ENCODE measurements at regions not wholly inside any gene's neighbourhood (a gene's known extent, or its start where the extent isn't known, plus 50 kb on each side); places are given as distances from the start of the nearest gene placed in this dataset.

DNA sequence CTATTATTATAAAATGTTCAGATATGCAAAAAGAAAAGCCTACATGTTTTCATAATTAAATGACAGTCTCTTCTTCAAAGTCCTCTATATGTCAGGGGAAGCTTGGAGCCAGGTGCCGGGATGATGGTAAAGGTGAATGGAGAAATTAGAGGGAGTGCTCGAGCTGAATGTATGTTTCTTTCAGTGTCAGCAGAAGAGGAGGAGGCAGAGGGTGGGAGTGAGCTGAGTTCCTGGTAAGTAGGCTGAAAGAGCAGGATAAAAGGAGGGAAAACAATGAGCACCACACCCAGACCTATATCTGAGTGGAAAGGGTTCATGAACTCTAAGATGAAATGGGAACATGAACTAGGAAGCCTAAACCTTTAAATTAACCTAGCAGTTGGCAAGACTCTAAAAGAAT, 307.6 kb upstream of the NBEA start:
- no peaks in the 10 kb centered on the region for H3K9me3 Mint-ChIP-seq
- CTCF ChIA-PET = no interaction called here

DNA sequence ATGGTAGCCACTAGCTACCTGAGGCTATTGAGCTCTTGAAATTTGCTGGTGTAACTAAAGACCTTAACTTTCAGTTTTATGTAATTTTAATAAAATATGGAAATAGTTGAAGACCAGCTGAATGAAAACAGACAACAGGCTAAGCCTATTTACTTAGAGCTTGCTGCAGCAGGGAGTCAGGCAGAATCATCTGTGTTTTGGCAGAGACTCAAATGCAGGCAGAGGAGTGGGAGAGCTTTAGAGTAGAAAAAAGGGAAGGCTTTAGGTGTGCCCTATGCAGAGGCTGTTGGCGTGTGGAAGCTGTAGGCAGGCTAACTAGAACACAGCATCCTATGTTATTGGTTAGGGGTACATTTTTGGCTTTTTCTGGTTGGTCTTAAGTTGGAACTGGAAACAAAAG, 304.9 kb upstream of the NBEA start:
- peaks cover 1% of the 10 kb centered on the region for H3K27me3 Mint-ChIP-seq
- no peak overlapping the region for H3K27ac Mint-ChIP-seq
- intact Hi-C loops (cut with micrococcal nuclease) = no loop called here
- H3K4me1 Mint-ChIP-seq (ENCODE audit: low read depth) = no peaks in the 10 kb centered on the region
- POLR2A ChIA-PET = no interaction called here
- no peak overlapping the region for H3K4me3 Mint-ChIP-seq
- DNase-seq = no peak
- CTCF ChIA-PET = no interaction called here
- no peaks in the 10 kb centered on the region for H3K9me3 Mint-ChIP-seq
- H3K36me3 Mint-ChIP-seq = no peaks in the 10 kb centered on the region

More for the DNA sequence above, 307.6 kb upstream of the NBEA start:
- Mint-ChIP-seq H3K27me3 (peaks cover 1% of the 10 kb centered on the region), H3K36me3 (no peaks in the 10 kb centered on the region), H3K4me3 (no peak overlapping the region), H3K4me1 (ENCODE audit: low read depth) (no peaks in the 10 kb centered on the region), H3K27ac (no peak overlapping the region)
- DNase-seq = no peak
- POLR2A ChIA-PET = no interaction called here
- intact Hi-C loops (cut with micrococcal nuclease) = no loop called here

DNA sequence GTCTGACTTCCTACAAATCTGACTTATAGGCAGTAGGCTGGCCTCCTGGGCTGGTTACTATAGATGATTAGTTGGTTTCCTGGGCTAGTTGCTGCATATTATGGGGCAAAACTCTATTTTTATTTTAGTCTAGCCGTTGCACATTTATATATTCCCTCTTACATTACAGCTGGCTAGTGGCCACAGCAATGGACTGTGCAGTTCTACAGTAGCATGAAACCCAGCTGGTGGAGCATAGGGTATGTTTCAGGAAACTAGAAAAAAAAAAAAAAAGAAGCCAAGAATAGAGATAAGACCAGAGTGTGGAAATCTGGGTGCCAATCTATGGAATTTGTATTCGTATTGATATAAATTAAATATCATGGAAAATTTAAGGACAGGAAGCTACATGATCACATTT, 304.4 kb upstream of the NBEA start:
- no peaks in the 10 kb centered on the region for H3K9me3 Mint-ChIP-seq
- H3K36me3 Mint-ChIP-seq = no peaks in the 10 kb centered on the region
- H3K27ac Mint-ChIP-seq = no peak overlapping the region
- no peaks in the 10 kb centered on the region for H3K4me1 Mint-ChIP-seq (ENCODE audit: low read depth)
- POLR2A ChIA-PET = no interaction called here
- peaks cover 1% of the 10 kb centered on the region for H3K27me3 Mint-ChIP-seq
- intact Hi-C loops (cut with micrococcal nuclease) = no loop called here
- CTCF ChIA-PET = no interaction called here
- H3K4me3 Mint-ChIP-seq = no peak overlapping the region
- no peak for DNase-seq

DNA sequence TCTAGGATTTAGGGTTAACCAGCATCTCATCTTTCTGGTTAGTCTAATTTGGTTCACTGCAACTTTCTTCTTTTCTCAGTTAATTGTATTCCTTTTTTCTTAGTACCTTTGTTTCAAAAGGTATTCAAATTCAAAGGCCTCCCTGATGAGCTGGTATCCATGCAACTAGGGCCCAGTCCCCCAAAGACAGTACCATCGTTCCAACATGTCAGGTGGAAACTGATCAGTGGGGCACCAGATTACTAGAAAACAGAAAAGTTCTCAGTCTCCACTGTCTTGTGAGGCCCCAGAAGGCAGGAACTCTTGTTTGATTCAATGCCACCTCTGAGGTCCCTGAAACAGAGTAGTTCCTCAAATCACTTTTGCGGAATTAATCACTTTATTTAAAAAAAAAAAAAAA, 303.2 kb upstream of the NBEA start:
- CTCF ChIA-PET = no interaction called here
- no peak overlapping the region for H3K27ac Mint-ChIP-seq
- no peak for DNase-seq
- H3K4me1 Mint-ChIP-seq (ENCODE audit: low read depth) = no peaks in the 10 kb centered on the region
- POLR2A ChIA-PET = no interaction called here
- no peaks in the 10 kb centered on the region for H3K9me3 Mint-ChIP-seq
- intact Hi-C loops (cut with micrococcal nuclease) = no loop called here
- H3K36me3 Mint-ChIP-seq = no peaks in the 10 kb centered on the region
- peaks cover 1% of the 10 kb centered on the region for H3K27me3 Mint-ChIP-seq
- H3K4me3 Mint-ChIP-seq = no peak overlapping the region

DNA sequence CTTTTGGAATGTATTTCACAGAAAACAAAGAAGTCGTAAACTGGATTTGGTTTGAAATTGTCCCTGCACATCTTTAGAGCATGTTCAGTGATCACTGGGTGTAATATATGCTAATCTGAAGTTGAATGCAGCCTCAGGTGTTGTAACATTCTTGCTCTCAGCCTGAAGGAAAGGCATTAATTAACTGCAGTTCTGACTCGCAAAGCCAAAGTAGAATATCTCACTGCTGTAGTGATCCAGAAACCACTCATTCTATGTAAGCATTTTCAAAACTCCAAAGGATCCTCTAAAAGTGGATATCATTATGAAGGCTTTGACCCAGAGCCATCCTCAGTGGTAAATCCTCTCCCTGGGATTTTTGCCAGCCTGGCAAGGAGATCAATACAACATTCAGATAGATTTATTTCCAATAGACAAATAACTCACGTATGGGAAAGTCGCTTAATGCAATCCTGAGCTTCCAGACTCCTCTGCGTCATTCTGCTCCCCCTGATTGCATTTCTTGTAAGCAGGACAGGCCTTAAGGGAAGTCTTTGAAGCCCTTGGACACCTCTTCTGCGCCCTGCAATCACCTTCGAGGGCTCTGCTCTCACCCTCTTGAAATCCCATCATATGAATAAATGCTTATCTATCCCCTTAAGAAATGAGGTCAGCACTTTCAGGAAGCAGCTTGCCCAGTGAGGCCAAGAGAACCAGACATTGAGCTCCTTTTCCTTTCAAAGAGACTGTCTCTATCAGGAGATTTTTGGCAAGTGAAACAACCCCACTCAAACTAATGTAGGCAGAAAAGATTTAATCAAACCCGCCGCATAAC, 301.7 kb upstream of the NBEA start:
- ChIA-PET CTCF (no interaction called here), POLR2A (no interaction called here)
- DNase-seq = no peak
- intact Hi-C loops (cut with micrococcal nuclease) = no loop called here
- Mint-ChIP-seq H3K4me1 (ENCODE audit: low read depth) (no peaks in the 10 kb centered on the region), H3K27ac (no peak overlapping the region), H3K27me3 (no peaks in the 10 kb centered on the region), H3K4me3 (no peak overlapping the region), H3K36me3 (no peaks in the 10 kb centered on the region), H3K9me3 (no peaks in the 10 kb centered on the region)

DNA sequence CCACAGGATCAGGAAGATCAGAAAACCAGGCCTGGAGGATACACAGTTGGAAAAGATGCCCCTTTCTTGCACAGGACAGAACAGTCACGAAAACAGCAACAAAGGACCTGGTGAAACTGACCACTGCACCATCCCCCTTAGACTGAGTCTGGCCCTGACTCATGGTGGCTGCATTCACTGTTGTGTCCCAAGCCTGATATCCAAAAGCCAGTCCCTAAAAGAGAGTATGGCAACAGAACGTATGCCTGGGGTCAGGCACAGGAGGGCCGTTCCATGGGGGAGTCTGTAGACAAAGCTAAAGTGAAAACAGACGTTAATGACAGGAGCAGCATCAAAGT, 301.1 kb upstream of the NBEA start:
- ChIA-PET CTCF (no interaction called here), POLR2A (no interaction called here)
- no peaks in the 10 kb centered on the region for H3K9me3 Mint-ChIP-seq
- intact Hi-C loops (cut with micrococcal nuclease) = no loop called here
- no peak overlapping the region for H3K4me3 Mint-ChIP-seq
- H3K36me3 Mint-ChIP-seq = no peaks in the 10 kb centered on the region
- H3K27ac Mint-ChIP-seq = no peak overlapping the region
- H3K27me3 Mint-ChIP-seq = no peaks in the 10 kb centered on the region
- no peak for DNase-seq
- no peaks in the 10 kb centered on the region for H3K4me1 Mint-ChIP-seq (ENCODE audit: low read depth)

DNA sequence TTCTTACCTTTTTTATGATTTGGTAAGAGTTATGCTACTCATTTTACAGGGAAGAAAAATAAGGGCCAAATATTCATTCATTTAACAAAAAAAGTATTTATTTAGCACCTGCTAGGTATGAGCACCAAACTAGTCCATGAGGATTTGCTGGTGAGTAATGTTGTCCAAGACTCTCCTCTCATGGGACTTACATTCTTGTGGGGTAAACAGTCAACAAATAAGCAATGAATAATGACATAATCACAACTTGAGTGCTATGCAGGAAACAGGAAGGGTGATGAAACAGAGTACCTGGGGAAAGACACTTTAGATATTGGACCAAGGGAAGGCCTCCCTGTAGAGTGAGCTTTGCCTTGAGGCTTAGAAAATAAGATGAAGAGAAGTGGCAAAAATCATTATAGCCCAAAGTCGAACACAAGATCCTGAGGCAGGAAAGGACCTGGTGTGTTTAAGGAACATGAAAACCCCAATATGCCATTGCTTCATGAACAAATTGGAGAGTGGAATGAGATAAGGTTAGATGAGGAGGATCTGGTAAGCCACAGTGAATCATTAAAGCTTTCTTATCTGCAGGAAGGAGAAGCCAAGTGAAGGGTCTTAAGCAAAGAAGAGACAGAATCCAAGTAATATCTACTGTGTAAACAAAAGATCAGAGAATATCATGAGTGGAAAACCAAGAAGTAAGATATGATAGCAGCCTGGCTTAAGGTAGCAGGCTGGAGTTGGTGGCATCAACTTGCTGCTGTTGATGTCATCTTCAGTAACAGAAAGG, 294.5 kb upstream of the NBEA start:
- no peak for DNase-seq
- Mint-ChIP-seq H3K27me3 (no peaks in the 10 kb centered on the region), H3K36me3 (no peaks in the 10 kb centered on the region), H3K27ac (no peak overlapping the region), H3K4me1 (ENCODE audit: low read depth) (no peaks in the 10 kb centered on the region), H3K4me3 (no peak overlapping the region), H3K9me3 (no peaks in the 10 kb centered on the region)
- ChIA-PET CTCF (no interaction called here), POLR2A (no interaction called here)
- intact Hi-C loops (cut with micrococcal nuclease) = no loop called here

DNA sequence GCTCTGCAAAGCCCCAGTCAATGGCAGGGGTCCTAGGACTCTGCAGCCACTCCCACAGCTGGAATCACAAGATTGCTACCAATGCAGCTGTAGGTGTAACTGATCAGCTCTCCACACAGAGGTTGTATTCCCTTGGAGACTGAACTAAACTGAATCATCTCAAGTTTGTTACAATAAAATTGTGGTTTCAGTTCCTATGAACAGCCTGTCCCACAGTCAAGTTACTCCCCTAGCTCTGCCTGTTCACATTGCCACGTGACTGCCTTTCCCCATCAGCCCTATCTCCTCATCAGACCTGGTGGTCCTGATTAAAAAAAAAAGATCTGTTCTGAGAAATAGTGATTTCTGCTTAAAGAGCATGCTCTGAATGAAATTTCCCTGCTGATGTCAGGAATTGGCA, 287.9 kb upstream of the NBEA start:
- H3K36me3 Mint-ChIP-seq = no peaks in the 10 kb centered on the region
- H3K27ac Mint-ChIP-seq = no peak overlapping the region
- no peak for DNase-seq
- H3K4me3 Mint-ChIP-seq = no peak overlapping the region
- intact Hi-C loops (cut with micrococcal nuclease) = no loop called here
- H3K4me1 Mint-ChIP-seq (ENCODE audit: low read depth) = no peaks in the 10 kb centered on the region
- CTCF ChIA-PET = no interaction called here
- POLR2A ChIA-PET = no interaction called here
- H3K9me3 Mint-ChIP-seq = peaks cover 2% of the 10 kb centered on the region
- H3K27me3 Mint-ChIP-seq = no peaks in the 10 kb centered on the region

DNA sequence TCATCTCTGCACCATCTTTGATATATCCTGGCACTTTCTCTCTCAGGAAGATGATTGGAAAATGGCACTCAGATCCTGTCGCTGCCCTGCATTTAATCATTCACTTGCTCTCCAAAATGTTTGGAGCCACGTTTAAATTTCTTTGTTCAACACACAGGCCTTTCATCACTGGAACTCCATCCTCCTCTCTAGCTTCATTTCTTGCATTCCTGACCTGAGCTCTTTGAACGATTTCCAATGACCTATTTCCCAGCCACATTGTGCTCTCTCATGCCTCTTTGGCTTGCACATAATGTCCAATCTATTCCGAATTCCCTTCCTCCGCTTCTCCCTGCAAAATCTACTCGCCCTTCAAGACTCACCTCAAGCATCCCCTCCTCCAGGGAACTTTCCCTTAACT, 287.4 kb upstream of the NBEA start:
- Mint-ChIP-seq H3K27me3 (no peaks in the 10 kb centered on the region), H3K36me3 (no peaks in the 10 kb centered on the region), H3K4me1 (ENCODE audit: low read depth) (no peaks in the 10 kb centered on the region), H3K4me3 (no peak overlapping the region), H3K27ac (no peak overlapping the region), H3K9me3 (peaks cover 2% of the 10 kb centered on the region)
- DNase-seq = no peak
- intact Hi-C loops (cut with micrococcal nuclease) = no loop called here
- ChIA-PET CTCF (no interaction called here), POLR2A (no interaction called here)

DNA sequence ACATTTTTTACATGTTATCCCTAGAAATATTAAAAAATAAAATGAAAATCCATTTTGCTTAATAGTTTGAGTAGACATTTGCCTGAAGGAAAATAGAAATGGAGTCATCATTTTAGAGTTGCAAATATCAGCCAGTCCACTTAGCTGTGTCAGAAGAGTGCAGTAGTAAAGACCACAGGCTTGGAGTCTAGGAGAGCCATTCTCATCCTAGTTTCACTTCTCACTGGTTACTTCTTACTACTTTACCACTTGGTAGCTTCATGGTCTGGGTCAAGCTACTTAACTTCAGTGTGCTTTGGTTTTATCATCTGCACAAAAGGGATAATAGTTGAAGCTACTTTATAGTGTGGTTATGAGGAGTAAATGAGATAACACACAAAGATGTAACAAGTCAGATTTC, 286.5 kb upstream of the NBEA start:
- intact Hi-C loops (cut with micrococcal nuclease) = no loop called here
- Mint-ChIP-seq H3K36me3 (no peaks in the 10 kb centered on the region), H3K27me3 (no peaks in the 10 kb centered on the region), H3K4me1 (ENCODE audit: low read depth) (no peaks in the 10 kb centered on the region), H3K27ac (no peak overlapping the region), H3K4me3 (no peak overlapping the region), H3K9me3 (peaks cover 2% of the 10 kb centered on the region)
- DNase-seq = no peak
- ChIA-PET POLR2A (no interaction called here), CTCF (no interaction called here)

DNA sequence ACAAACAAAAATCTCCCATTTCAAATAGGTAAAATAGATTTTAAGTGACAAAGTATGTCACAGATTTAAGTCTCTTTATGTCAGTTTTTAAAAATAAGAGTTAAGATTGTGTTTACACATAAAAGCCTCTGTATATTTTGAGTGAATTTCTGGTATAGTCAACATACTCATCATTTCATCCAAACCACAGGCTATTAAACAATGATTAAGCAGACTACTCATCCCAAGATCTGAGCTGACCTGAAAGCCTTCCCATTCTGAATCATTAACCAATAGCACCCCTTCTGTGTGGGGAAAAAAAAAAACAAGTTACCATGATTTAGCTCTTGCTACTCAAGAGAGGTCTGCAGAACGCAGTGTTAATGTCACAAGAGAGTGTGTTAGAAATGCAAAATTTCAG, 284.4 kb upstream of the NBEA start:
- H3K4me3 Mint-ChIP-seq = no peak overlapping the region
- ChIA-PET POLR2A (no interaction called here), CTCF (no interaction called here)
- no peak for DNase-seq
- H3K4me1 Mint-ChIP-seq (ENCODE audit: low read depth) = no peaks in the 10 kb centered on the region
- H3K9me3 Mint-ChIP-seq = peaks cover 2% of the 10 kb centered on the region
- H3K27me3 Mint-ChIP-seq = no peaks in the 10 kb centered on the region
- H3K36me3 Mint-ChIP-seq = no peaks in the 10 kb centered on the region
- no peak overlapping the region for H3K27ac Mint-ChIP-seq
- intact Hi-C loops (cut with micrococcal nuclease) = no loop called here

DNA sequence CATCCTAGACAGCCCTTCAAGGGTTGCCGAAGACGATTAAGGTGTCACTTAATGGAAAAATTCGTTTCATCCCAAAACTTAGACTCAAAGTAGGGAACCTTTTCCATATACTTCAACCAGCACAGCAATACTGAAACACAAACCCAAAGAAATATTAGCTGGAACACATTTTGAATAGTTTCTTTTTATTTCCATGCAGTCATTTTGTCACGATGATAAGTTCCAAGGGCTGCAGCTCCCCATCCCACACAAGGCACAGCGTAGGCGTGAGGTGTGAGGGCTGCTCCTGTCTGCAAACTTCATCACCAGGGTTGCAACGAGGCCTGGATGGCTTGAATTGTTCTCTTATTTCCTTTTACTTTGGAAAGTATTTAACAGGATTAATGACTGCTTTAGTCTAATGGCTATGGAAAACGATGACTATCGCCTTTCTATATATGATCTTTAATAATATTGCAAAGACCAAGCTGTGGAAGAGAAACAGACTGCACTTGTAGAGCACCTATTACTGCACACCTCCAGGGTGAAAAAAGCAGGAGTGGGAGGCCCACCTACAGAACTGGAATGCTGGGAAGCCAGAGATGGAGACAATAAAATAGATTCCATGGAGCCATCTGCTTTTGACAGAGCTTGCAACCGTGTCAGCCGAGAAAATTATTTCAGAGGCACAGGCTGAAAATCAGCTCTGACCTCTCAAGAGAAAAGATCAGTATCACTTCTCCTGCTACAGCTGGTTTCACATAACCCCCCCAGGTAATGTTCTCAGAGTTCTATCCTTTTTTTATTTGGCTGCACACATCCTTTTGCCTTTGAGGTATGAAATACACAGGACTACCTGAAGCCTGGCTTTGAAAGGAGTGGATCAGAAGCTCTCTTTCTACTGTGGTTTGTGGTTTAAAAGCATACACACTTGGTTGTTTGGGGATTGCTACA, 274.5 kb upstream of the NBEA start:
- DNase-seq = no peak
- Mint-ChIP-seq H3K27ac (no peak overlapping the region), H3K27me3 (no peaks in the 10 kb centered on the region), H3K4me1 (ENCODE audit: low read depth) (no peaks in the 10 kb centered on the region), H3K36me3 (no peaks in the 10 kb centered on the region), H3K9me3 (no peaks in the 10 kb centered on the region), H3K4me3 (no peak overlapping the region)
- intact Hi-C loops (cut with micrococcal nuclease) = no loop called here
- ChIA-PET POLR2A (no interaction called here), CTCF (no interaction called here)
